GM12878 (cell line): ENCODE measurements at regions not wholly inside any gene's neighbourhood (a gene's known extent, or its start where the extent isn't known, plus 50 kb on each side); places are given as distances from the start of the nearest gene placed in this dataset.

Experiments
- ATAC-seq: fragments of 200-7000 bp; cut with Tn5 transposase; 3 replicates; pipeline ENCODE4 v1.9.1; 2020; ENCODE audit warnings: mild to moderate bottlenecking, moderate library complexity
- BruUV-seq: library from RNA; stranded (reverse); fragments of 400-500 nt; replicated peaks from 2 replicates; lab custom pipeline; 2021; lab: Mats Ljungman, UMichigan
- CTCF ChIA-PET: fragments of 300-600 bp; sonication (Branson Sonifier 250); formaldehyde crosslinking; extraction: SDS; loops from one replicate; lab custom pipeline; 2021; ENCODE audit warnings: inconsistent platforms; lab: Yijun Ruan, JAX
- POLR2A ChIA-PET: fragments of 350-600 bp; formaldehyde crosslinking; extraction: SDS; loops from one replicate; lab custom pipeline; 2021; ENCODE audit warnings: inconsistent platforms; lab: Charles Lee
- RAD21 ChIA-PET: fragments of 300-600 bp; sonication (Branson Sonifier 250); formaldehyde crosslinking; loops from one replicate; lab custom pipeline; 2023; ENCODE audit warnings: antibody characterized with exemption; ENCODE audit not compliant: unreplicated experiment; lab: Charles Lee
- SMC1A ChIA-PET: fragments of 300-600 bp; sonication (Branson Sonifier 250); formaldehyde crosslinking; loops from one replicate; lab custom pipeline; 2023; ENCODE audit not compliant: unreplicated experiment, uncharacterized antibody; lab: Charles Lee
- DNase-seq: peaks from one replicate; pipeline ENCODE4 v3.0.0-alpha.2; 2011; ENCODE audit warnings: low read depth, low spot score
- FAIRE-seq: peaks from 3 replicates; lab custom pipeline; 2011; peaks lifted over from hg19 to GRCh38; lab: Jason Lieb, UNC
- H2AFZ ChIP-seq: 2 replicates; pipeline ENCODE4 v1.6.0; 2011; ENCODE audit warnings: low read depth, low read length, control low read depth; ENCODE audit not compliant: control insufficient read depth
- H3K27ac ChIP-seq: 2 replicates; pipeline ENCODE4 v1.5.1; 2011; ENCODE audit warnings: control low read depth; ENCODE audit not compliant: control insufficient read depth, insufficient read depth
- H3K27me3 ChIP-seq, 2 experiments: replicated peaks in 1 of 2; 2 replicates each; pipeline versions ENCODE4 v1.6.0 to v1.6.1; 2011; ENCODE audit warnings: low read length in 1 of 2; ENCODE audit not compliant: control insufficient read depth in 2 of 2, insufficient read depth in 2 of 2
- H3K36me3 ChIP-seq, 2 experiments: 2 replicates each; pipeline ENCODE4 v1.5.1; 2011; ENCODE audit warnings: low read length in 1 of 2; ENCODE audit not compliant: control insufficient read depth in 2 of 2, insufficient read depth in 2 of 2
- H3K4me1 ChIP-seq: 2 replicates; pipeline ENCODE4 v1.6.1; 2011; ENCODE audit warnings: mild to moderate bottlenecking, low read length, moderate library complexity, mixed read lengths; ENCODE audit not compliant: control insufficient read depth, insufficient read depth
- H3K4me2 ChIP-seq: 2 replicates; pipeline ENCODE4 v1.6.0; 2011; ENCODE audit warnings: control low read depth; ENCODE audit not compliant: control insufficient read depth, insufficient read depth
- H3K4me3 ChIP-seq: fragments of 200-600 bp; sonication (generic); 2 replicates; pipeline ENCODE4 v1.5.1; 2016
- H3K79me2 ChIP-seq: 2 replicates; pipeline ENCODE4 v1.6.0; 2011; ENCODE audit warnings: low read length; ENCODE audit not compliant: control insufficient read depth, insufficient read depth
- H3K9ac ChIP-seq: 2 replicates; pipeline ENCODE4 v1.8.0; 2011; ENCODE audit warnings: low read length, control low read depth, mixed read lengths; ENCODE audit not compliant: control insufficient read depth, insufficient read depth
- H3K9me3 ChIP-seq: replicated peaks from 3 replicates; pipeline ENCODE4 v1.5.1; 2011; ENCODE audit warnings: mild to moderate bottlenecking, low read length; ENCODE audit not compliant: control insufficient read depth, insufficient read depth
- H4K20me1 ChIP-seq: 2 replicates; pipeline ENCODE4 v1.6.0; 2011; ENCODE audit not compliant: control insufficient read depth, insufficient read depth
- ASH2L ChIP-seq: fragments of 300-600, 200-600 bp; sonication (generic); IDR thresholded peaks from 2 replicates; pipeline ENCODE4 v1.6.1; 2017; ENCODE audit warnings: low read depth, mild to moderate bottlenecking, borderline replicate concordance
- CEBPB ChIP-seq, 2 experiments: fragments of 150-350 bp in 1 of 2; IDR thresholded peaks; 2 replicates each; pipeline ENCODE4 v1.6.1; 2012 to 2014; ENCODE audit warnings: low read depth in 2 of 2, low read length in 2 of 2, borderline replicate concordance in 1 of 2, inconsistent platforms in 1 of 2
- CEBPZ ChIP-seq: fragments of 150-350 bp; IDR thresholded peaks from 2 replicates; pipeline ENCODE4 v1.6.1; 2016; ENCODE audit warnings: low read depth, low read length
- HCFC1 ChIP-seq: fragments of 150-350 bp; IDR thresholded peaks from 2 replicates; pipeline ENCODE4 v1.6.1; 2014; ENCODE audit warnings: low read length
- HDGF ChIP-seq: fragments of 450-650 bp; IDR thresholded peaks from 2 replicates; pipeline ENCODE4 v1.6.1; 2016; ENCODE audit warnings: antibody characterized with exemption
- LARP7 ChIP-seq: fragments of 450-650 bp; IDR thresholded peaks from 2 replicates; pipeline ENCODE4 v1.6.1; 2017; ENCODE audit warnings: mild to moderate bottlenecking
- MEF2B ChIP-seq: fragments of 450-650 bp; IDR thresholded peaks from 2 replicates; pipeline ENCODE4 v1.6.1; 2018; ENCODE audit warnings: mild to moderate bottlenecking, moderate library complexity; ENCODE audit not compliant: partially characterized antibody, poor library complexity, severe bottlenecking
- NFXL1 ChIP-seq: fragments of 450-650 bp; IDR thresholded peaks from 2 replicates; pipeline ENCODE4 v1.6.1; 2017; ENCODE audit warnings: antibody characterized with exemption, mild to moderate bottlenecking, borderline replicate concordance
- SIN3A ChIP-seq: IDR thresholded peaks from 2 replicates; pipeline ENCODE4 v1.6.1; 2012; ENCODE audit warnings: low read depth, low read length, improper control_type of control experiment
- SKIL ChIP-seq: fragments of 450-650 bp; IDR thresholded peaks from 2 replicates; pipeline ENCODE4 v1.6.1; 2017; ENCODE audit warnings: mild to moderate bottlenecking, low read depth, inconsistent platforms; ENCODE audit not compliant: poor library complexity, severe bottlenecking
- SMC3 ChIP-seq: IDR thresholded peaks from 2 replicates; pipeline ENCODE4 v1.6.1; 2011; ENCODE audit warnings: low read length, improper control_type of control experiment, borderline replicate concordance
- ZNF592 ChIP-seq: fragments of 450-650 bp; IDR thresholded peaks from 2 replicates; pipeline ENCODE4 v1.6.1; 2017; ENCODE audit warnings: mild to moderate bottlenecking, moderate library complexity
- ZNF622 ChIP-seq: fragments of 450-650 bp; IDR thresholded peaks from 2 replicates; pipeline ENCODE4 v1.6.1; 2017; ENCODE audit warnings: mild to moderate bottlenecking, inconsistent platforms
- WGBS: methylation state at CpG from one replicate; pipeline ENCODE4 v1.1.6; 2016; ENCODE audit warnings: low lambda C conversion rate; ENCODE audit not compliant: insufficient replicate concordance, insufficient coverage; ENCODE audit errors: missing lambda C conversion rate; 5-methylcytosine and 5-hydroxymethylcytosine counted together
- in situ Hi-C: fragments of 300-500 bp; cut with MboI; formaldehyde crosslinking; loops from 9 replicates; pipeline ENCODE4 v1.14.3; 2018; ENCODE audit warnings: mixed read lengths
- intact Hi-C: fragments of 100-400 bp; cut with micrococcal nuclease; formaldehyde crosslinking; loops from one replicate; pipeline ENCODE4 v1.14.2; 2022; ENCODE audit not compliant: unreplicated experiment

- ChIA-PET RAD21 (no interaction called here), CTCF (no interaction called here), SMC1A (no interaction called here), POLR2A (no interaction called here)
- H3K79me2 ChIP-seq, result no peaks in the 10 kb centered on the region
- H3K9ac ChIP-seq, result no peak overlapping the region
- H4K20me1 ChIP-seq, result no peaks in the 10 kb centered on the region
- no peaks in the 10 kb centered on the region for H3K4me1 ChIP-seq
- no TSS peak for BruUV-seq
- no peaks in the 10 kb centered on the region for H3K36me3 ChIP-seq
- in situ Hi-C loops (no loop called here), intact Hi-C loops (no loop called here)
- H3K9me3 ChIP-seq, result no peaks in the 10 kb centered on the region
- no peak overlapping the region for H2AFZ ChIP-seq
- ATAC-seq (no peak), DNase-seq (no peak), FAIRE-seq (no peak)
- H3K4me2 ChIP-seq, result no peak overlapping the region
- no peak overlapping the region for H3K4me3 ChIP-seq
- no peaks in the 10 kb centered on the region for H3K27me3 ChIP-seq
- 32% methylated on average over 4 of the region's 4 CpGs for WGBS
- no peak overlapping the region for H3K27ac ChIP-seq
- TF ChIP-seq SKIL, result no peak
- no peak for TF ChIP-seq MEF2B
- no peak for TF ChIP-seq HDGF
- TF ChIP-seq ZNF622, result no peak
- TF ChIP-seq NFXL1, result no peak
- no peak for TF ChIP-seq ASH2L
- no peak for TF ChIP-seq SIN3A
- TF ChIP-seq ZNF592, result no peak
- no peak for TF ChIP-seq SMC3
- TF ChIP-seq LARP7, result no peak
- TF ChIP-seq HCFC1, result no peak
- no peak for TF ChIP-seq CEBPZ
- TF ChIP-seq CEBPB (IDR thresholded peaks at IDR 0.05; ENCODE audit: borderline replicate concordance in 1 of 2, low read depth in 2 of 2, low read length in 2 of 2), result no peak
Observed at GRCh38 chr15:85986741-85987140, 92.9 kb upstream of the AGBL1 start.
